ENCODE measurements at regions not wholly inside any gene's neighbourhood (a gene's known extent, or its start where the extent isn't known, plus 50 kb on each side); places are given as distances from the start of the nearest gene placed in this dataset.

DNA sequence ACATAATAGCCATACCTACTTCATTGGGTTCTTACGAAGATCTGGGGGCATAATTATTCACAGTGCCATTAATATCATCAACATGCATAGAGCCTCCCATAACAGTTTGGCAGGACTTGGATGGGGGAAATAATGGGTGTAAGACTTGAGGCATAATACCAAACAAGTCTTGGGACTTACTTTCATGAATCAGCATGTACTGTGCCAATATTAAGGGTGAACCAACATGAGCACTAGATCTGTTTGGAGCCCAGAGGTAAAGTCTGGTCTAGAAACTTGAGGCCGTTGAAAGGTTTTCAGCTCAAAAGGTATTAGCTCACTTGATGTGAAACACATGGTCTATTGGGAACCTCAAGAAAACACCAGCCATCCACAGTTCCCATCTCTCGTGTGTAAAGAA, 56.7 kb upstream of the ZC3H11B start:
- no peak for DNase-seq (ENCODE audit: low read depth)

DNA sequence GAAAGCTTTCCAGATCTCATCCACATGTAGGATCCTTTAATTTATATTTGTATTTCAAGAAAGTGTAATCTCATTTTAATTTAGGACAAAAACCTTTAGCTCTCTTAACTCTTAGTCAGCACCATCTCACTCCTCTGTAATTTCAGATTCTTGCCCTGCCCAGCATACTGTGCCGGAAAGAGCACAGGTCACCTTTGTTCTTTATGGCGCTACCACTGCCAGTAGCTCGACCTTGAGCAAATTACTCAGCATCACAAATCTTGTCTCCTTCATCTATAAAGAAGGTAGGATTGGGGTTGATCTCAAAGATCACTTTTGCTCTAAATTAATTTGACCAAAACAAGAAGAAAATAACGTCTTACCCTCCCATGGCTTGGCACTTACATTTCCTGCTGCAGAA, 56.1 kb upstream of the ZC3H11B start:
- no peak for DNase-seq (ENCODE audit: low read depth)

DNA sequence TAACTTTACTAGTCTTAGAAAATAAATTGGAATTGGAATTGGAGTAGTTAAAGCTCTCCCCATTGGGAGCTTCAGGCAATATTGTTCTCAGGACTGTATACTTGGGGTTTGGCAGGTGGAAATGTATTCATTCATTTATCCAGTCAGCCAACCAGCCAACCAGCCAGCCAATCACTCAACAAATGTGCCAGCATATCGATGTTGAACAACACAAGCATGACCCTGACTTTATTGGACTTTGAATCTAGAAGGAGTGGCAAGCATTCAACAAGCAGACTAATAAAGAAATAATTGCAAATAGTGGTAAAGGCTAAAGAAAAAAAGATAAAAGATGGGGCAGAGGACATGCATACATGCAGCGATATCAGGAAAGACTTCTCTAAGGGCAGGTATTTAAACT, 55.5 kb upstream of the ZC3H11B start:
- DNase-seq (ENCODE audit: low read depth) = no peak

DNA sequence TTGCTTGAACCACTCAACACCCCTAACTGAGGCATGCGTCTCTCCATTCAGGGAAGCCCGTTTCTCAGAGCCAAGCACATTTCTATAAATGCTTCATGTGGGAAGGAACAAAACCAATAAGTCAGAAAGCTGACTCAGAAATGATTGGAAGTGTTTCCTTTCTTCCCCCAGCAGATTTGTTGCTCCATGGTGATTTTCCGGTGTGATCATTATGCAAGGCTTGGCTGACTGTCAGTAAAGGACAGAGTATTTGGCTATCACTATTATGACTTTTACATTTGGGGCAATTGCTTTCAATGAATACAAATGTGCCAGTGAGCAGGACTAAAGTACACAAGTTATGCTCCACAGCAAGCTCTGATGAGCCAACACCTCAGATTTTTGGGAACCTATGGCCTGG, 53.3 kb upstream of the ZC3H11B start:
- peak; percentile 75 for DNase-seq (ENCODE audit: low read depth)

DNA sequence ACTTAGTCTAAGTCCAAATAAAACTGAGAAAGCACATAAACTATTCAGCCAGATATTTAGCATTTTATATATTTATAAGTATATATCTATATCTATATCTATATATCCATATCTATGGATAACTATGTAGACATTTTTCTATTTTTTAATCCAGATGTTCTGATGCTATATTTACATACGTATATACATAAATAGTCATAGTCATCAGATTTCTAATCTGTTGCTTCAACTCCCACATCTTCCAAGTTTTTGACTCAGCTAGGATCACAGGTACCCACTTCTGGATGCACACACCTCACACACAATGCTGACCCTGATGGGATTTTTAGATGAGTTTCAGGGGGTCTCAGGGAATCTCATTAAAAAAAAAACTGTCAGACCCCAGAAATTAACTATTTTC, 52.2 kb upstream of the ZC3H11B start:
- DNase-seq (ENCODE audit: low read depth) = no peak

DNA sequence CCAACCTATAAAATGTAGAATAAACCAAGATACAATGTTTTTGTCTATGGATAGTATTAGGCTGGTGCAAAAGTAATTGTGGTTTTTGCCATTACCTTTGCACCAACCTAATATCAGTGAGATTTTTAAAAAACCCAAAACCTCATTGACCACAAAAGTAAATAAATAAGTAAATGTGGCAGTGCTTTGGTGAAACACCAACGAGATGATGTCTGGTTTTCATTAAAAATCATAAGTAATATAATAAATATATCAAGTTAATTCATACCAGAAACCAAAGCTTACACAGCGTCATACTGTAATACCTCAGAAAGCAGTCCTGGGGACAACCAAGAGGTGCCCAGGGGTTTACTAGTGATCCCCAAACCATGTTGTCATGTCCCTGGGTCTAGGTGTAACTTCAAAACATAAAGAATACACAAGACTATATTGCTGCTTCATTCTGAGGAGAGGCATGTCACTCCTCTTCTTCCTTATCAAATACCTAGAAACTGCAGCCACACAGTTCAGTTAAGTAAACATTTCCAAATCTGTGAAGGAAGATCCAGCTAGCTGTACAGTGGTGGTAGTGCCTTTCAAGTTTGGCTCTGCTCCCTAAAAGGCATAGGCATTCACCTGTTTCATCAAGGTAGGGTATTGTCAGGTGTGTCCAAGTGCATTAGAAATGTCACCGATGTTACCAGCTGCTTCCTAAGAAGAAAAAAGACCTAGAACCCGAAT, 51.6 kb upstream of the ZC3H11B start:
- DNase-seq (ENCODE audit: low read depth) = peak; percentile 55

All from fibroblast of gingiva (primary cell).